HepG2 (cell line): ENCODE measurements at regions not wholly inside any gene's neighbourhood (a gene's known extent, or its start where the extent isn't known, plus 50 kb on each side); places are given as distances from the start of the nearest gene placed in this dataset.
"Not testable (repeated sequence)": the region's sequence is repeated elsewhere in the genome, so short reads cannot be mapped to it uniquely, and the experiment has no call there.

Experiments used
- ATAC-seq: fragments of 200-7000 bp; cut with Tn5 transposase; 3 replicates; pipeline ENCODE4 v1.9.1; 2020; ENCODE audit warnings: mild to moderate bottlenecking, moderate library complexity
- BruUV-seq: library from RNA; stranded (reverse); fragments of 400-500 nt; replicated peaks from 2 replicates; lab custom pipeline; 2021; lab: Mats Ljungman, UMichigan
- CTCF ChIA-PET: fragments of 300-600 bp; formaldehyde crosslinking; extraction: SDS; loops from one replicate; lab custom pipeline; 2021; ENCODE audit warnings: low total read pairs, inconsistent platforms, low intra/inter-chr PET ratio; lab: Yijun Ruan, JAX
- POLR2A ChIA-PET: fragments of 350-600 bp; sonication (Branson Sonifier 250); formaldehyde crosslinking; loops from one replicate; lab custom pipeline; 2020; ENCODE audit warnings: antibody characterized with exemption, inconsistent platforms; lab: Yijun Ruan, JAX
- DNase-seq: peaks from one replicate; pipeline ENCODE4 v3.0.0-alpha.2; 2015; ENCODE audit warnings: low spot score
- FAIRE-seq: peaks from 3 replicates; lab custom pipeline; 2011; peaks lifted over from hg19 to GRCh38; lab: Jason Lieb, UNC
- H2AFZ ChIP-seq: one replicate; pipeline ENCODE4 v1.6.1; 2011; ENCODE audit warnings: low read length, inconsistent platforms
- H3K27ac ChIP-seq: fragments of 300-600 bp; 3 replicates; pipeline ENCODE4 v1.8.0; 2011; ENCODE audit warnings: mixed run types, mild to moderate bottlenecking, mixed read lengths, low read length, inconsistent platforms; ENCODE audit not compliant: insufficient read depth; ENCODE audit errors: extremely low read length
- H3K27me3 ChIP-seq, 2 experiments: fragments of 200-600 bp in 1 of 2; 2 replicates in 1 of 2; 3 replicates in 1 of 2; pipeline versions ENCODE4 v1.6.0 to v1.8.0; 2011; ENCODE audit warnings: low read length in 2 of 2, mild to moderate bottlenecking in 2 of 2, moderate library complexity in 2 of 2, inconsistent platforms in 1 of 2; ENCODE audit not compliant: insufficient read depth in 2 of 2, control insufficient read depth in 1 of 2
- H3K36me3 ChIP-seq, 2 experiments: fragments of 200-600 bp in 1 of 2; replicated peaks in 1 of 2; 2 replicates in 1 of 2; 3 replicates in 1 of 2; pipeline versions ENCODE4 v1.5.1 to v1.8.0; 2011; ENCODE audit warnings: low read length in 2 of 2, inconsistent platforms in 1 of 2; ENCODE audit not compliant: insufficient read depth in 2 of 2, control insufficient read depth in 1 of 2
- H3K4me1 ChIP-seq: 2 replicates; pipeline ENCODE4 v1.5.1; 2012; ENCODE audit warnings: low read length, inconsistent platforms; ENCODE audit not compliant: insufficient read depth
- H3K4me2 ChIP-seq: 2 replicates; pipeline ENCODE4 v1.6.0; 2011; ENCODE audit warnings: low read depth, low read length, inconsistent platforms
- H3K4me3 ChIP-seq, 3 experiments: fragments of 200-600 bp in 1 of 3; sonication (generic), shearing (Covaris generic) in 1 of 3; replicated peaks in 1 of 3; 2 replicates each; pipeline ENCODE4 v1.5.1; 2011 to 2016; ENCODE audit warnings: low read length in 3 of 3, inconsistent platforms in 2 of 3, low read depth in 2 of 3, mild to moderate bottlenecking in 2 of 3, control low read depth in 1 of 3, mixed read lengths in 1 of 3; ENCODE audit not compliant: insufficient read depth in 1 of 3
- H3K79me2 ChIP-seq: one replicate; pipeline ENCODE4 v1.6.1; 2011; ENCODE audit warnings: low read length, inconsistent platforms; ENCODE audit not compliant: insufficient read depth
- H3K9ac ChIP-seq: 2 replicates; pipeline ENCODE4 v1.6.0; 2011; ENCODE audit warnings: mild to moderate bottlenecking, low read depth, low read length, inconsistent platforms; ENCODE audit not compliant: insufficient read depth
- H3K9me3 ChIP-seq: 2 replicates; pipeline ENCODE4 v1.5.1; 2012; ENCODE audit warnings: mild to moderate bottlenecking, low read length
- H4K20me1 ChIP-seq: 2 replicates; pipeline ENCODE4 v1.6.0; 2011; ENCODE audit warnings: inconsistent platforms, mild to moderate bottlenecking, low read length, moderate library complexity; ENCODE audit not compliant: insufficient read depth
- ZBTB46 ChIP-seq: sonication (generic); formaldehyde crosslinking; IDR thresholded peaks from 2 replicates; pipeline ENCODE4 v1.4.0; 2020; ENCODE audit warnings: mild to moderate bottlenecking, missing genetic modification reagents, borderline replicate concordance
- WGBS: methylation state at CpG from one replicate; pipeline ENCODE4 v1.1.6; 2017; ENCODE audit warnings: low lambda C conversion rate; 5-methylcytosine and 5-hydroxymethylcytosine counted together
- in situ Hi-C: cut with HindIII; loops from 2 replicates; pipeline ENCODE4 v1.10.0; 2017; ENCODE audit warnings: low pct_unique_long_range_greater_than_20kb; ENCODE audit not compliant: extremely low pct_ligation_motif_present
- intact Hi-C: fragments of 100-400 bp; cut with micrococcal nuclease; formaldehyde crosslinking; loops from one replicate; pipeline ENCODE4 v1.10.0; 2022; ENCODE audit not compliant: unreplicated experiment

- TF ChIP-seq ZBTB46 (CRISPR knock-in tag): no peak
Observed at GRCh38 chr6:135113860-135114259, 59.2 kb upstream of the HBS1L start (continued).

DNA sequence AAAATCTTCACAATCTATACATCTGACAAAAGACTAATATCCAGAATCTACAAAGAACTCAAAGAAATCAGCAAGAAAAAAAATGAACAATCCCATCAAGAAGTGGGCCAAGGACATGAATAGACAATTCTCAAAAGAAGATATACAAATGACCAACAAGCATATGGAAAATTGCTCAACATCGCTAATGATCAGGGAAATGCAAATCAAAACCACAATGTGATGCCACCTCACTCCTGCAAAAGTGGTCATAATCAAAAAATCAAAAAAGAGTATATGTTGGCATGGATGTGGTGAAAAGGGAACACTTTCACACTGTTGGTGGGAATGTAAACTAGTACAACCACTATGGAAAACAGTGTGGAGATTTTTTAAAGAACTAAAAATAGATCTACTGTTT lies 58.3 kb upstream of the HBS1L start:
- WGBS: 77% methylated on average over 1 of the region's 1 CpG
- FAIRE-seq, H2AFZ ChIP-seq, H3K9ac ChIP-seq, intact Hi-C loops, H3K9me3 ChIP-seq, H4K20me1 ChIP-seq, POLR2A ChIA-PET, H3K27me3 ChIP-seq, H3K79me2 ChIP-seq, H3K4me1 ChIP-seq, ATAC-seq, H3K36me3 ChIP-seq, CTCF ChIA-PET, H3K27ac ChIP-seq, H3K4me2 ChIP-seq, DNase-seq, BruUV-seq, in situ Hi-C loops, H3K4me3 ChIP-seq: not testable (repeated sequence)

- H2AFZ ChIP-seq, H3K4me2 ChIP-seq, BruUV-seq: not testable (repeated sequence)
Observed at GRCh38 chr6:135110261-135110781, 55.7 kb upstream of the HBS1L start.

More at GRCh38 chr6:135110261-135110781, 55.7 kb upstream of the HBS1L start:
- H3K9ac ChIP-seq, H3K4me3 ChIP-seq, H3K9me3 ChIP-seq, H4K20me1 ChIP-seq, H3K79me2 ChIP-seq, H3K36me3 ChIP-seq, intact Hi-C loops, H3K27me3 ChIP-seq, POLR2A ChIA-PET, H3K4me1 ChIP-seq, FAIRE-seq, CTCF ChIA-PET, in situ Hi-C loops, DNase-seq, ATAC-seq, H3K27ac ChIP-seq: not testable (repeated sequence)
- WGBS: 54% methylated on average over 7 of the region's 7 CpGs
